Activated CD8-positive, alpha-beta memory T cell treated with anti-CD3 and anti-CD28 coated beads, Interleukin-2, amount 50 U/mL, for 4 hours (primary cell): ENCODE measurements at regions not wholly inside any gene's neighbourhood (a gene's known extent, or its start where the extent isn't known, plus 50 kb on each side); places are given as distances from the start of the nearest gene placed in this dataset.

Source experiments
- DNase-seq: peaks from one replicate; pipeline ENCODE4 v3.0.0-alpha.2; 2020

DNA sequence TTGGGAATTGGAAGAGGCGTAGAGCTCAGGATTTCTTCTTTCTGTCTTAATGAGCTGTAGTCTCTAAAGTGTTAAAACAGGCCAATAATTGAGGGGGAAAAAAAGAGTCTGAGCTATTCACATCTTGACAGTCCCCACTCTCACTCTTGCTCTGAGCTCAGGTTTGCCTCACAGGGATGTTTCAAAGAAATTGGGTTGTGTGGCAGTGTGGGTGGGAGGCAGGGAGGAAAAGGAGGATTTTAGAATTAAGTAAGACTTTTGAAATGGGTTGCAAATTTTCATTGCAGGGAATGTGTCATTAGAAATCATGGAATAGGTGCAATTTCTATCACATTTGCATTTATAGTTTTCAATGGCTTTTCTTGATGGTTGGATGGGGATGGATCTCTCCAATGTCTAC lies 338.8 kb upstream of the KIRREL3 start:
- DNase-seq, result no peak

DNA sequence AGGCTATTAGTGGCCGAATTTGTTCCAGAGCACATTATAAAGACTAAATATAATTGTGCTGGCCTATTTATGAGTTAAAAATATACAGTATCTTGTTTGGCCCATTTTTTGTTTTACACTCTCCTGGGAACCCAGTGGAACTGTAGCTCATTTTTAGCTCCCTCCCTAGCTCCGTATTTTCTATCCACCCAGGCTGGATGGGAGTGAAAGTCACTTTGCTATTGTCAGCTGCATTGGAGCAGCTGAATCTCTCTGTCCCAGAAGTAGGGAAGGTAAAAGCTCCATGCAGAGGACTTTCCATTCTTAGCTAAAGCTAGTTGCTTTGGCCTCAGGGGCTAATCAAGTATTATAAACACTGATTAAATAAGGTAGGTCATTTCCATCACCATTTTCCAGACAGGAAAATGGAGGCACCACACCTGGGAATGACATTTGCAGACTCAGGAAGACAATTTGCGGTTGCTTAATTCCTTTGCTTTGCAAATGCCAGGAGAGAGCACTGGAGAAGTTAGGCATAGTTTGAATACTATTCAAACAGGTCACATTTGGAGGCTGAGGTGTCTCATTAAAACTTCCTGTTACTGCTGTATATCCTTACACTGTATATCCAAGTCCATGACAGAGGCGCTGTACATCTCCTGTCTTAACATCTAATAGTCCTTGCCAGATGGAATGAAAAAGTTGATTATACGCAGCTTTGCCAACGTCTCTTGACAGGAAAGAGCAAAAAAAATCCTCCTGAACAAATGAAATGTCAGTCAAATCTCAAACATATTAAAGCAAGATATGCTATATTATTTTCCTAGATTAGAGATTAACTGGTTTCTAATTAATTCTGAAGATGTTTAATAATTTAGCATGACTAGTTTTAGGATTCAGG lies 338.1 kb upstream of the KIRREL3 start:
- DNase-seq, result no peak

DNA sequence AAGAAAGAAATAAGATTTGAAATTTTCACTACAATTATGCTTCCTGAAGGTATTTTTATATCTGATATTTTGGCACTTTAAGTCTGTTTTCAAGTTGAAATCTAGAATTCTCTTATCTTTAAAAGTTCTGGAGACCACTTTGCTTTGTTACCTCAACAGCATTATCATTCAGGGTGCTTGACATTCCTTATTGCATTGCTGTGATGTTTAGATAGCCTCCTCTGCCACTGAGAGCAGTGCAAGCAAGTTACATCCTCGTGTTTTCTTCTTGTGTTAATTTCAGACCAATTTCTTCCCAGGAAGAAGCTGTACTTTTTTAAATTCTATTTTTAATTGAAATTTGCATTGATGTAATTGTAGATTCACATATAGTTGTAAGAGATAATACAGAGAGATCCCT lies 333.9 kb upstream of the KIRREL3 start:
- no peak for DNase-seq

DNA sequence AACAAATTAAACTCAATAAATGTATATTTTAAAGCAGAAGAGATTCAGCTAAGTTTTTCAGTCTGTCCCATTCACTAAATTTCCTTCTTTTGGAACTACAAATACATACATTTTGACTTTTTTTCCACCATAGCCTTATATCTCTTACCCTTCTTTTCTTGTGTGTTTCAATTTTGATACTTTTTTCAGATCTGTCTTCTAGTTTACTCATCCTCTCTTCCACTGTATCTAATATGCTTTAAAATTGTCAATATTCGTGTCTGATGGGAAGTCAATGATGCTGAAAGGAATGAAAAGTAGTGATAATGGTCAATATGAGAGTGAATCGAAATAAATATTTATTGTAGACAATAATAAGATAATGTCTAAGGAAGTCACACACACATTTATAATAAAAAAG lies 332.3 kb upstream of the KIRREL3 start:
- no peak for DNase-seq

DNA sequence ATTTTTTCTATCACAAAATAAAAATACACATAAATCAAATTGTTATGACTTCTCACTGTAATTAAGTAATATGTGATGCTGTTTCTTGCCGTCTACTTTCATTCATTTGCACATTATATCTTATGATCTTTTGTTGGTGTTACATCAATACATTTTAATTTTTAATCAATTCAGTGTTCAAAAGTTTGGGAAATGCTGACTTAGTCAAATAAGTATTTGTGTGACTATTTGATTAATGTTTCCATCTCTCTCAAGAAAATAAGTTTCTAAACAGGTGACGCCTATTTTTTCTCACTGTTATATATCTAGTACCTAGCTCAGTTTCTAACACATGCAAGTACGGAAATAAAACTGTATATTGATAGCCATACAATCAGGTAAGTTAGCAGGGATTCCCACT lies 329.5 kb upstream of the KIRREL3 start:
- DNase-seq, result no peak

DNA sequence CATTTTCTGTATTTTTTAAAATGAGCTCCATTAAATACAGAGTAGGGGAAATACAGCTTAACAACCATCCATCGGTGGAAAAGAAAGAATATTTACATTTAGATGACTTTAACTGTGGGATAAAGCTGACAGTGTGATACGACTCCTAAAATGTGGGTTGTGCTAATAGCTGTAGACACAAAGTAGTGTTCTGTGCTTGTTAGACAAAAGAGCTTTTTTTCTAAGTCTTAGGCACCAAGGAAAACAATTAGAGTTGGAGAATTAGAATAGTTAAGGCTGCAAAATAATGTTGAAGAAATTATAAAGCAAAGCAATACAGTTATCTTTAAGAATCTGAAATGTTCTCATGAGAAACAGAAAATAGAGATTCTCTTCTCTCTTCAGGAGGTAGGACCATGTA lies 307.7 kb upstream of the KIRREL3 start:
- no peak for DNase-seq

DNA sequence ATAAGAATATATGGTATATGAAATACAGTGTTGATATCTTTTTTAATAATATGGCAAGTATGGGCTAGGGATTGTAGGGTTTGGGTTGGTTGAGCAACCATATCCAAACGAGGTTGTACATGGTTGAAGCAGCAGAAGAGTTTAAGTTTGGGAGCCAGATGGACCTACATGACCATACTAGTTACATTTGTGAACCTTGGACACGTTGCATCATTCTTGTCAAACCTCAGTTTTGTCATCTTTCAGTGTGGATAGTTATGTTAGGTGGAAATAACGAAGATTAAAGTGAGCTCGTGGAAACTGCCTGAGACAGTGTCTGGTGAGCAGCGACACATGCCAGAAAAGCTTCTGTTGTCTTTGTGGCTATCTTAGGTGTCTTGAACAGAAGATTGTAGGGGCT lies 307.1 kb upstream of the KIRREL3 start:
- no peak for DNase-seq

DNA sequence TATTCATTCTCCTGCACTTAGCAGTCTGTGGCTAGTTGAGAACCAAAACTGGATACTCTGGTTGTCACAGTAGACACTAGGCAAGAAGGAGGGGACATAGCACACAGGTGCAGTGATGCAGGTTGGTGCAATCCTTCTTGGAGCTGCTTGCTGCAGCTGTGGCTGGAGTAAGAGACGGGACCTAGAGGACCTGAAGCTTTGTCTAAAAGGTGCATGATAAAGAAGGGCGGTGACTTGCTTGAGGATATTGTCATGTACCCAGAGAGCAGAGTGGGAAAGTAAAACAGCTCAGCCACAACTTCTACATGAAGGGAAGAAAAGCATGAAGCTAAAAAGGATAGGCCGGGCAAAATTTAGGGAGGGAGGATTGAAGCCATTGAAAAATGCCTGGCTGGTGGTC lies 304.1 kb upstream of the KIRREL3 start:
- no peak for DNase-seq

DNA sequence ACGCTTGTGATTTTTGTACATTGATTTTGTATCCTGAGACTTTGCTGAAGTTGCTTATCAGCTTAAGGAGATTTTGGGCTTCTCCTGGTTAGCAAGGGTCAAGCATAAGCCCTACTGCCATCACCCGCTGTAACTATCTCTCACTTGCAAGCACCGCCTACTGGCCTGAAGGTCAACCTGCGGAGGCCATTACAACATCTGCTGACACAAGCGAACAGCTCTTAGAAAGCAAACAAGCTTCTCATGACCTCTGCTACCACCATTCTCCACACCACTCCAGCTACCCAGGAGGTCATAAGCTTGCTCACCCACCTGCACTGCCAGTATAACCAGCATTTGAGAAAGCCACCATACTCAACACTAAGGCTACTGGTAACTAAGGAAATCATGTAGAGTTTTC lies 288.4 kb upstream of the KIRREL3 start:
- no peak for DNase-seq

DNA sequence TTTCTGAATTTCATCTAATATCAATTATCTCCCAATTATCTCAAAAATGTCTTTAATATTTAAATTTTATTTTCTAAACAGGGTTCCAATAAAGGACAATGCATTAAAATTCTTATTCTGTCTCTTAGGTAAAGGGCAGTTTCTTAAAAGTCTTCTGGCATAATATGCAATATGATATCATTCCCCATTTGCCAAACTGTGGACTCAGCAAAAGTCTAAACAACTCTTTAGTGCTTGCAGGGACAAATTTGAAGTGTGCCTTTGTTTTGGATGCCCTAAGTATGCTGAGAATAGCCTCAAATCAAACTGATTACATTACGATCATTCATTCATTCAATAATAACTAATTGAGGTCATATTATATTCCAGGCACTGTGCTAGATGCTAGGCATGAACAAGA lies 281.0 kb upstream of the KIRREL3 start:
- DNase-seq, result no peak

DNA sequence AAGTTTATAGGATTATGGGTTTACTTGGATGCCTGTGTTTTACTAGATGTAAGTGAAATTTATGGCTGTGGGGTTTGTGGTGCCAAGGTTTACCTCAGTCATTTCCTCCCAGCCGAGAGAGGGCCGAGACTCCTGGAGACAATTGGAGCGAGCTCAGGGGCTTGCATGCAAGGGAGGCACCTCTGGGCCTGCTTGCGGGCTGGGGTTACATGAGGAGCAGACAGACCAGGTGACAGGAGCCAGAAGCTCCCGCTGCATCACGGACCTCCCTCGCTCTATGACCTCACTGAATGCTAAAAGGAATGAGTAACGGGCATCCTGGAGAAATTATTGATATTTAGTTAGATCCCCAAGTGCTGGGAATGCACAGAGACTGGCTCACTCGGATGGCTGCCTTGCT lies 275.2 kb upstream of the KIRREL3 start:
- no peak for DNase-seq

DNA sequence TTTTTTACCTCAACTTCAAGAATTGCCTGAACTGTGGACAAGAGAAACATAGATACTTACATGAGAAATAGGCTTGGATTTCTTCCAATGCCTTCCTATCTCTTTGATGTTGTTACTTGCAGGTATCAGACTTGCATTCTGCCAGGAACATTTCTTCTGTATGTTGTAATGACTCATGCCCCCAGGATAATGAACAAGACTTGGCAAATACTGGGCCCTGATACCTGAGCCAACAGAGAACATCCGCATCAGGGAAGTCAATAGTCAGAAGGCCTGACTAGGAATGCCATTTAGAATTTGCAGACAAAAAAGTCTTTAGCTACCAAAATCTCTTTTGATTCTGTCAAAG lies 273.7 kb upstream of the KIRREL3 start:
- no peak for DNase-seq

DNA sequence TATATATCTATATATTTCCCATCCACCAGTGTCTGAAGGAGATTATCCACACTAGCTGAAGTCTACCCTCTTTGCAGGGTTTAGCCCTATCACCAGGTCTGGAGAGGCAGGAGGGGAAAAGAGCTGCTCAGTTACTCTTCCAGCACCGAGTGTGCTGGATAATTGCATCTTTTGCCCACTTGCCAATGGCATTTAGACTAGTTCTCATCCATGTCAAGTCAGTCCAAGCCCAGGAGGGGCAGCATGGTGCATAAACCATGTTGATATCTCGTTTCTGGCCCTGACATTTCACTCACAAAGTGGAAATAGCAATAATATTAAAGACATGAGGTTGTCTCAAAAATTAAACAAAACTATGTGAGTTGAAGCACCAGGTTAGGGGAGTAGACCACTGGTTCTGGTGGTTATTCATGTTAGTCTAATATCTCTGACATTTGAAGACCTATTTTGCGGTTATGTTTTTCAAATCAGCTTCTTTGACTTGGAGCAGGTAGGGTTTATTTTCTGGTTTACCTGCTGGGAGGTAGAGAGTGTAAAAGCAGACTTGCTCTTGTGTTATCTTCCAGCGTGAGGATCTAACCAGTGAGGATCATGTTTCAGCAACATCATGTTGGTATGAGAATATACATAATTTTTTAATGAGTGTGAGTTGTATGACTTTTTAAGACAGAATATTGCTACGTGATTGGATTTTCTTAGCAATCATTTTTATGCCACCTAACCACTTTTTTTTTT lies 273.2 kb upstream of the KIRREL3 start:
- DNase-seq, result no peak

DNA sequence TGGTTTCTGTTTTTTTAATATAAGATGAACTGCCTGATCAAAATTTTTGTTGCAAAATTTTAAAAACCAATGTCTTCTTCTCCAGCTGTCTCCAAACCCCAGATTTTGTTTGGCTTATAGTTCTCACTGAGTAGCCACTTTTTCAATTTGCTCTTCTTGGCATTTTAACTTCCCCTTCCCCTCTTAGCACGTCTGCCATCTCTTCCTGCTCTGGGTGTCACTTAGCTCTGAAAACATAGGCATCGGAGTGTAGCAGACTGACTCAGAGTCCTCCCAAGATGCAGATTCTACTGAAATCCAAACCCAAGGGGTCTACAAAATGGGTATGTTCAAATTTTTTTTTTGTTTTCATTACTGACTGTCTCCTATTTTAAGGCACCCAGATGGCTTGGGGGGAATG lies 270.3 kb upstream of the KIRREL3 start:
- no peak for DNase-seq

DNA sequence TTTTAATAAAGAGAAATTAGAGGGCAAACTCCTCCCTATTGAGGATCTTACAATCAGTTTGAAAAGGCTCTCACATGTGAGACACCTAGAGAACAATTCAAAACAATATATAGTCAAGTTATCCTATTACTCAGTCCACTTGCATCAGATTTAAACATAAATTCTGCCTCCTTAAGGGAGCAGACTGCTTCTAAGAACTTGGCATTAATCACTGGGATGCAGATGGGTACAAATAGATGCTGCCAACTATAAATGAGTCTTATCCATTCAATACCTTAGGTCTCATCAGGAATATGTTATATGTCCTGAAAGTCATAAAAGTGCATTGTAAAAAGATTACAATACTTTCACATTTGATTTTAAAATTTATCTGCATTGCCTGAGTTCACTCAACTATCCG lies 269.3 kb upstream of the KIRREL3 start:
- no peak for DNase-seq

DNA sequence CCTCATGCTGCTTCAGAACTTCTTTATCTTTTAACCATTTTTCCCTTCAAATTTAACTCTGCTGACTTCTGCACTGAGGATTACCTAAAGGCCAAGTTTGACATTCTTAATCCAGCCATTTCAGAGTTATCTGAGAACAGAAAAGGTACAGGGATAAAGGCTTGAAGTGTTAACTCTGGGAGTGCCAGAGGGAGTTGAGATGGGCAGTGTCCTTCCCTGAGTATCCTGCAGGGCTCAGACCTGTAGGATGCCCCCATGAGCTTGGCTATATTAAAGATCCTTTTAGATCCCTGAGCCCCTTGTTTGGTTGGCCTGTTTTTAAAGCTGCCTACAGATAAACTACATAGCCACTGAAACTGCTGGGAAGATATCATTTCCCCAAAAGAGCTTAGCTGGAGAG lies 268.4 kb upstream of the KIRREL3 start:
- DNase-seq, result no peak

DNA sequence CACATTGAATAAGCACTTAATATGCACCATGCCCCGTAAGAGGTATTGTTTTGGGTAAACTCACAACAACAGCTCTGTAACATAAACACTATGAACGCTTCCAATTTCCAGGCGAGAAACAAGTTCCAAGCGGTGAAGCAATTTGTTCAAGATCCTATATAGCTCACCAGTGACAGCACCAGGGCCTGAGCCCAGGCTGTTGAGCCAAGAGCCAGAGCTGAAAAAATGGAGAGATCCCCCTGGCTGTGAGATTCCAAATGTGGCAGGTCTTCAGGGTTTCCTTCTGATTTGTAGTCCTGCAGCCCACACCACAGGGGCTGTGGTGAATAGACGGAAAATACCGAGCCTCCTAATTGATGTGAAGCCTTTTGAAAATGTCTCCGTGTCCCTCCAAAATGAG lies 268.0 kb upstream of the KIRREL3 start:
- DNase-seq, result no peak

DNA sequence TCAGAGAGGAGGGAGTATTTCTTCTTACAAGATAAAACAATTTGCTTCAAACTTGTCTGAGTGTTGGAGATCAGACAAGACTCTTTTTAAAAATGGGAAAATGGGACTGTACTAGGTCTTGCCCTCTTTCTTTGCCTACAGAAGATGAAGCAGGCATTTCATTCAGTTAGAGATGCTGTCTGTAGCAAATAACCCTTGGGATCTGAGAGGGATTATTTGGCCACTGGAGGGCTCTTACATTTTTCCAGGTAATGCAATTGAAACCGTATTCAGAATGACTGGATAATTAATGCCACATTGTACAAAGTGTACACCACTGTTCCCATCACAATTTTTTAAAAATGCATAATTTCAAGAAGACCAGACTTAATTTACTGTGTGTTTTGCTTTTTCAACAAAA lies 258.5 kb upstream of the KIRREL3 start:
- no peak for DNase-seq

DNA sequence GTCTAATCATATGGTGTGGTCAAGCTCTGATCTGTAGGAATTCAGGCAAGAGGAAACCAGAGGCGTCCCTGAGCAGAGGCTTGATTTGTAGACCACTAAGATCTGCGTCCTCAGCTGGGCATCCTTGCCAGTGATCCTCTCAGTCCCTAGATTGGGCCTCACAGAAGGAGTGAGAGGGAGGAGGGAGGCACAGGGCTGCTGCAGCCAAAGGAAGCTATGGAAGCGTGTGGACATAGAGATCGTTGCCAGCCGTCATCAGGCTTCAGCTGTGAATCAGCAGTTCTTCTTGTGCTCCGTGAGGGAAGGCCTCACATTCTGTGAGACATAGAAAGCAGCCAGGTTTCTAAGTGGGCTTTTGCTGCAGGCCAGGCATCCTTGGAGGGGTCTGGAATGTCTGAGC lies 254.6 kb upstream of the KIRREL3 start:
- DNase-seq, result no peak

DNA sequence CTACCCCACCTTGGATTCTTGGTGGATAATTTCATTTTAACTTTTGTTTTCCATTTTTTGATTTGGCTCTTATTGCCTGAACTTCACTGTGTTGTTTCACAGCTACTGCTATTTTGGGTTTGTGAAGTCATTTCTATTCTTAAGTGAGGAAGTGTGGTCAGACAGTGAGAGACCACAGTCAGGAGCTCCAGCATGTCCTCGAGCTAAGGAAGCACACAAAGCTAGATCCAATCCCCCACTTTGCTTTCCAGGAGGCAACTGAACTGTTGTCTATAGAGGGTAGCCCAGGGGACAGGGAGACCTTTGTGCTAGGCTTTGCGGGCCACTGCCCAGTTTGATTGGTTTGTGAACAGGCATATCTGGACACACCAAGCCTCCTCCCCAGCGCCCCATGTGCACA lies 251.8 kb upstream of the KIRREL3 start:
- DNase-seq, result no peak

DNA sequence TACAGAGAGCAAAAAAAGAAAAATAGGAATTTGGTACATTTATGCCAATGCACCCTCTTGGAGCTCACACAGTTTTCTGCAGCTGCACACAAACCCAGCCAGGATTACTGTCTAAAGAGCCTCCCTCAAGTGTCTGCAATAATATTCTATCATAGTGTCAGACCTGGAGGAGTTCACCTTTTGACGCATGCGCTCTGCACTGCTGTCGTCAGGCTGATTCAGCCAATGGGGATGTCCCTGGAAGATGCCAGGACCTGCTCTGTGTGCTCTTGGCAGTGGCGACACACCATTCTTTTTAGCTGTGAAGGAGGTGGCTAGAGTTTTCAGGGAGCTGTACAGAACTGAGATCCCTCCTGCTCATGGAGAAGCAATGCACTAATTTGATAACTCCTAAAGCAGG lies 249.0 kb upstream of the KIRREL3 start:
- no peak for DNase-seq

DNA sequence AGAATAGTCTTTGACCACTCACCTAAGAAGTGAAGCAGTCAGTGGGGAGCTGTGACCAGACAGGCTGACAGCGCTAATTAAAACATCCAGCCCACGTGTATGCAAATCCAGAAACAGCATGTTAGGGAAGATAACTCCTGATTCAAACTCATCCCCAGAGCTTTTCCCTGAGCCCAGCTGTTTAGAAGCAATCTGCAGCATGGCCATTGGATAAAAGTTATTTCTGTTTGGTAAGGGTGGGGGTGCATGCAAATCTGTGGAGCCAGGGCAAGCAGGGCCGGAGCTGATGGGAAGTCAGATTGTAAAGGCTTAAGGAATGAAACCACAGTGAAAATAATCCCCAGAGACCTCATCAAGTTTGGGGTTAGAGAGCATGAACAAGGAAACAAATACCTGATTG lies 247.9 kb upstream of the KIRREL3 start:
- DNase-seq, result no peak

DNA sequence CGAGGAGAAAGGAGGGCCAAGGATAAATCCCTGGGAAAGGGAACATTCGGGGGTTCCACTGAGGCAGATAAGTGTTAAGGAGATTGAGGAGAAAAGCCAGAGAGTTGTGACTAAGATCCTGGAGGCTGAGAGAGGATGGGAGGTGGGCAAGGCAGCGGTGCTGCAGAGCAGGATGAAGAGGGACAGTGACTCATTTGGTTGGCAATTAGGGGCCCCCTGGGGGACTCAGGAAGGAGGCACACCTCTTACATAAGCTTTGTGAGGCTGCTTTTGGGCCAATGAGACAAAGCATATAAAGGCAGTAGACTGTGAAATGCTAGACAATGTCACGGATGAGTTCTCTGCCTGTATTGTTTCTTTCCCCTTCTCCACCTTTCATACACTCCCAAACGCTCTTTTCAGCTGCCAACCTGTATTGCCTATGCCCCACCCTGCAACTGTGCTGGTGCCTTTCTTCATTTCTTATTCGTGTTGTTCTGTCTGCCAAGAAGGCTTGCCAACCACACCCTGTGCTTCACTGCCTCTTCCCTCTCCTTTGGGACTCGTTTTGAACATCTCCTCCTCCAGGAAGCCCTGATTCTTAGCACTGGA lies 246.8 kb upstream of the KIRREL3 start:
- no peak for DNase-seq

DNA sequence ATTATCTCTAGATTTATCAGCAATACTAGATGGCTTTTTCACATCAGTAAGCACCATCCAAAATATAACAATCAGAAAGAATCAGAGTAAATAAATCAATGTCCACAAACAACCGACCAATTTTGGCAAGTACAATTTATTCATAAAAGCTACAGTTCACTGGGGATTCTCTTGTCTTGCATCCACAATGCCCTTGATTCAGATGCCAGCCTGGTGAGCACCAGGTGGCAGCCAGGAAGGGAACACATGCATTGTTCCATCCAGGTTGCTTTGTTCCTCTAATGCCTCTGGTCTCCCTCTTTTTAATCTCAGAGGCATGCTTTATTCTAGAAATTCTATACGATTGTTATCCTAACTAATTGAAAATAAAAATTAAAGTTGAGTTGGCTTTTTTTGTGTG lies 242.1 kb upstream of the KIRREL3 start:
- no peak for DNase-seq
